HEK293 (cell line): ENCODE measurements at regions not wholly inside any gene's neighbourhood (a gene's known extent, or its start where the extent isn't known, plus 50 kb on each side); places are given as distances from the start of the nearest gene placed in this dataset.

ENCODE experiments used
- CTCF ChIA-PET: fragments of 350-600 bp; formaldehyde crosslinking; extraction: SDS; loops from one replicate; lab custom pipeline; 2021; ENCODE audit warnings: antibody characterized with exemption; lab: Yijun Ruan, JAX
- POLR2A ChIA-PET: fragments of 300-600 bp; formaldehyde crosslinking; extraction: SDS; loops from one replicate; lab custom pipeline; 2020; ENCODE audit warnings: antibody characterized with exemption, inconsistent platforms; lab: Yijun Ruan, JAX
- H3K27ac ChIP-seq: fragments of 200-500 bp; sonication (Bioruptor generic); 2 replicates; pipeline ENCODE4 v1.5.1; 2014; ENCODE audit warnings: low read depth, low read length, control low read depth, inconsistent platforms; ENCODE audit errors: extremely low read depth
- H3K36me3 ChIP-seq, 2 experiments: fragments of 200-500 bp in 1 of 2; sonication (Bioruptor generic) in 1 of 2; 1 replicate in 1 of 2; 2 replicates in 1 of 2; pipeline ENCODE4 v1.5.1; 2014 to 2017; ENCODE audit warnings: inconsistent platforms in 2 of 2, low read length in 2 of 2; ENCODE audit not compliant: control insufficient read depth in 2 of 2, insufficient read depth in 1 of 2
- H3K4me1 ChIP-seq: fragments of 200-500 bp; sonication (Bioruptor generic); 2 replicates; pipeline ENCODE4 v1.5.1; 2014; ENCODE audit warnings: mild to moderate bottlenecking, low read length, inconsistent platforms; ENCODE audit not compliant: control insufficient read depth, insufficient read depth
- H3K4me3 ChIP-seq: 2 replicates; pipeline ENCODE4 v1.5.1; 2011; ENCODE audit warnings: low read depth, mild to moderate bottlenecking, control low read depth, low read length, moderate library complexity
- H3K9me3 ChIP-seq: fragments of 200-500 bp; sonication (Bioruptor generic); 2 replicates; pipeline ENCODE4 v1.5.1; 2014; ENCODE audit warnings: low read depth, low read length, inconsistent platforms; ENCODE audit not compliant: control insufficient read depth, insufficient read depth
- FEZF1 ChIP-seq: fragments of 450-650 bp; formaldehyde crosslinking; IDR thresholded peaks from 2 replicates; pipeline ENCODE4 v1.5.1; 2016; ENCODE audit warnings: missing biosample characterization, missing genetic modification characterization
- GLIS2 ChIP-seq: fragments of 450-650 bp; formaldehyde crosslinking; IDR thresholded peaks from 2 replicates; pipeline ENCODE4 v1.5.1; 2016; ENCODE audit warnings: missing biosample characterization, missing genetic modification characterization
- KLF16 ChIP-seq: fragments of 450-650 bp; formaldehyde crosslinking; IDR thresholded peaks from 2 replicates; pipeline ENCODE4 v1.5.1; 2017; ENCODE audit warnings: missing biosample characterization, missing genetic modification characterization
- RBAK ChIP-seq: fragments of 450-650 bp; formaldehyde crosslinking; IDR thresholded peaks from 2 replicates; pipeline ENCODE4 v1.5.1; 2016; ENCODE audit warnings: missing biosample characterization, missing genetic modification characterization
- TSHZ1 ChIP-seq: fragments of 450-650 bp; formaldehyde crosslinking; IDR thresholded peaks from 2 replicates; pipeline ENCODE4 v1.5.1; 2016; ENCODE audit warnings: missing biosample characterization, missing genetic modification characterization, borderline replicate concordance
- ZNF18 ChIP-seq: fragments of 450-650 bp; formaldehyde crosslinking; IDR thresholded peaks from 2 replicates; pipeline ENCODE4 v1.5.1; 2016; ENCODE audit warnings: missing biosample characterization, missing genetic modification characterization
- ZNF184 ChIP-seq: fragments of 450-650 bp; IDR thresholded peaks from 2 replicates; pipeline ENCODE4 v1.5.1; 2018; ENCODE audit warnings: missing biosample characterization, mild to moderate bottlenecking, missing genetic modification characterization
- ZNF280C ChIP-seq: fragments of 450-650 bp; formaldehyde crosslinking; IDR thresholded peaks from 2 replicates; pipeline ENCODE4 v1.5.1; 2016; ENCODE audit warnings: missing biosample characterization, missing genetic modification characterization
- ZNF394 ChIP-seq: fragments of 450-650 bp; formaldehyde crosslinking; IDR thresholded peaks from 2 replicates; pipeline ENCODE4 v1.5.1; 2016; ENCODE audit warnings: missing biosample characterization, missing genetic modification characterization, mild to moderate bottlenecking, moderate library complexity, borderline replicate concordance
- ZNF571 ChIP-seq: fragments of 450-650 bp; formaldehyde crosslinking; IDR thresholded peaks from 2 replicates; pipeline ENCODE4 v1.5.0; 2017; ENCODE audit warnings: missing biosample characterization, missing genetic modification characterization
- ZNF585B ChIP-seq: fragments of 450-650 bp; formaldehyde crosslinking; IDR thresholded peaks from 2 replicates; pipeline ENCODE4 v1.5.1; 2016; ENCODE audit warnings: missing biosample characterization, missing genetic modification characterization
- ZNF624 ChIP-seq: fragments of 450-650 bp; formaldehyde crosslinking; IDR thresholded peaks from 2 replicates; pipeline ENCODE4 v1.5.1; 2017; ENCODE audit warnings: missing biosample characterization, missing genetic modification characterization
- TF ChIP-seq, protein P1 (sequence below): fragments of 450-650 bp; formaldehyde crosslinking; IDR thresholded peaks from 2 replicates; pipeline ENCODE4 v1.5.1; 2016; ENCODE audit warnings: missing biosample characterization, missing genetic modification characterization
- TF ChIP-seq, protein P2 (sequence below): fragments of 450-650 bp; formaldehyde crosslinking; IDR thresholded peaks from 2 replicates; pipeline ENCODE4 v1.5.1; 2017; ENCODE audit warnings: missing biosample characterization, missing genetic modification characterization
- TF ChIP-seq, protein P3 (sequence below): fragments of 450-650 bp; formaldehyde crosslinking; IDR thresholded peaks from 2 replicates; pipeline ENCODE4 v1.5.1; 2016; ENCODE audit warnings: missing biosample characterization, missing genetic modification characterization

GRCh38 chr6:88360203-88360797, 194.2 kb upstream of the CNR1 start:
- Histone ChIP-seq H3K4me3 (no peak overlapping the region), H3K27ac (no peak overlapping the region)
- TF ChIP-seq GLIS2 (tag by site-specific recombination) (no peak), ZNF394 (tag by site-specific recombination) (no peak), ZNF571 (tag by site-specific recombination) (no peak), KLF16 (no peak), ZNF280C (no peak)
- TF ChIP-seq, protein P1, sequence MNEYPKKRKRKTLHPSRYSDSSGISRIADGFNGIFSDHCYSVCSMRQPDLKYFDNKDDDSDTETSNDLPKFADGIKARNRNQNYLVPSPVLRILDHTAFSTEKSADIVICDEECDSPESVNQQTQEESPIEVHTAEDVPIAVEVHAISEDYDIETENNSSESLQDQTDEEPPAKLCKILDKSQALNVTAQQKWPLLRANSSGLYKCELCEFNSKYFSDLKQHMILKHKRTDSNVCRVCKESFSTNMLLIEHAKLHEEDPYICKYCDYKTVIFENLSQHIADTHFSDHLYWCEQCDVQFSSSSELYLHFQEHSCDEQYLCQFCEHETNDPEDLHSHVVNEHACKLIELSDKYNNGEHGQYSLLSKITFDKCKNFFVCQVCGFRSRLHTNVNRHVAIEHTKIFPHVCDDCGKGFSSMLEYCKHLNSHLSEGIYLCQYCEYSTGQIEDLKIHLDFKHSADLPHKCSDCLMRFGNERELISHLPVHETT, result no peak
- TF ChIP-seq, all 188 proteins: peak for 0
- H3K36me3 ChIP-seq, result no peaks in the 10 kb centered on the region
- H3K9me3 ChIP-seq, result no peaks in the 10 kb centered on the region
- POLR2A ChIA-PET, result no interaction called here
- CTCF ChIA-PET, result no interaction called here
- H3K4me1 ChIP-seq, result no peaks in the 10 kb centered on the region

- TF ChIP-seq RBAK (tag by site-specific recombination) (no peak), FEZF1 (tag by site-specific recombination) (no peak), ZNF184 (tag by site-specific recombination) (no peak), ZNF624 (tag by site-specific recombination) (no peak), ZNF585B (tag by site-specific recombination) (no peak), ZNF18 (tag by site-specific recombination) (no peak), TSHZ1 (no peak)
- TF ChIP-seq, protein P2, sequence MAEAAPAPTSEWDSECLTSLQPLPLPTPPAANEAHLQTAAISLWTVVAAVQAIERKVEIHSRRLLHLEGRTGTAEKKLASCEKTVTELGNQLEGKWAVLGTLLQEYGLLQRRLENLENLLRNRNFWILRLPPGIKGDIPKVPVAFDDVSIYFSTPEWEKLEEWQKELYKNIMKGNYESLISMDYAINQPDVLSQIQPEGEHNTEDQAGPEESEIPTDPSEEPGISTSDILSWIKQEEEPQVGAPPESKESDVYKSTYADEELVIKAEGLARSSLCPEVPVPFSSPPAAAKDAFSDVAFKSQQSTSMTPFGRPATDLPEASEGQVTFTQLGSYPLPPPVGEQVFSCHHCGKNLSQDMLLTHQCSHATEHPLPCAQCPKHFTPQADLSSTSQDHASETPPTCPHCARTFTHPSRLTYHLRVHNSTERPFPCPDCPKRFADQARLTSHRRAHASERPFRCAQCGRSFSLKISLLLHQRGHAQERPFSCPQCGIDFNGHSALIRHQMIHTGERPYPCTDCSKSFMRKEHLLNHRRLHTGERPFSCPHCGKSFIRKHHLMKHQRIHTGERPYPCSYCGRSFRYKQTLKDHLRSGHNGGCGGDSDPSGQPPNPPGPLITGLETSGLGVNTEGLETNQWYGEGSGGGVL (tag by site-specific recombination), result no peak
- TF ChIP-seq, protein P3, sequence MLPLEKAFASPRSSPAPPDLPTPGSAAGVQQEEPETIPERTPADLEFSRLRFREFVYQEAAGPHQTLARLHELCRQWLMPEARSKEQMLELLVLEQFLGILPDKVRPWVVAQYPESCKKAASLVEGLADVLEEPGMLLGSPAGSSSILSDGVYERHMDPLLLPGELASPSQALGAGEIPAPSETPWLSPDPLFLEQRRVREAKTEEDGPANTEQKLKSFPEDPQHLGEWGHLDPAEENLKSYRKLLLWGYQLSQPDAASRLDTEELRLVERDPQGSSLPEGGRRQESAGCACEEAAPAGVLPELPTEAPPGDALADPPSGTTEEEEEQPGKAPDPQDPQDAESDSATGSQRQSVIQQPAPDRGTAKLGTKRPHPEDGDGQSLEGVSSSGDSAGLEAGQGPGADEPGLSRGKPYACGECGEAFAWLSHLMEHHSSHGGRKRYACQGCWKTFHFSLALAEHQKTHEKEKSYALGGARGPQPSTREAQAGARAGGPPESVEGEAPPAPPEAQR (tag by site-specific recombination), result no peak
- TF ChIP-seq, all 188 proteins: peak for 0
- POLR2A ChIA-PET, result no interaction called here
- CTCF ChIA-PET, result interaction anchor here (1.0 to 1.3 kb wide), 2 partner anchors 10 to 422 kb away, joined by 3 read pairs; no protein-coding TSS in a partner anchor
- Histone ChIP-seq H3K4me1 (no peaks in the 10 kb centered on the region), H3K27ac (no peak overlapping the region), H3K4me3 (no peak overlapping the region), H3K9me3 (no peaks in the 10 kb centered on the region), H3K36me3 (no peaks in the 10 kb centered on the region)
Observed at GRCh38 chr6:88359530-88360202, 193.5 kb upstream of the CNR1 start.
